ENCODE measurements at regions not wholly inside any gene's neighbourhood (a gene's known extent, or its start where the extent isn't known, plus 50 kb on each side); places are given as distances from the start of the nearest gene placed in this dataset.

DNA sequence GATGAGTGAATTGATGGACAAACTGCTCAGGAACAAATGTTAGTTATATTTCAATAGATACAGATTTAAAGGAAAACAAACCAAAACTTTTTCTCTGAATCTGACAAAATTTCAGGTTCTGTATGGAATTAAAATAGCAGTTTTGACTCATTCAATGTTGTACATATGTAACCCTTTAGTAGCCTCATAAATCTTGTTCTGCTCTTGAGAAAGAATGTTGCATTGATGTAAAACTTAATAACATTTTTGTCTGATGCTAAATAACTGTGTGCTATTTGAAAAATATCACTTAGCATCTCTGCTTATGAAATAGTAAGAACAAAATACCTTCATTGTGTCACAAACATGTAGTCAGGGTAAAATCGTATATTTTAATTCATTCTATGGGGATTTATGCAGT is 168.9 kb upstream of the NOVA1 start:
- DNase-seq (ENCODE audit: low read depth in 2 of 2) = peak; percentile 39 to 40

DNA sequence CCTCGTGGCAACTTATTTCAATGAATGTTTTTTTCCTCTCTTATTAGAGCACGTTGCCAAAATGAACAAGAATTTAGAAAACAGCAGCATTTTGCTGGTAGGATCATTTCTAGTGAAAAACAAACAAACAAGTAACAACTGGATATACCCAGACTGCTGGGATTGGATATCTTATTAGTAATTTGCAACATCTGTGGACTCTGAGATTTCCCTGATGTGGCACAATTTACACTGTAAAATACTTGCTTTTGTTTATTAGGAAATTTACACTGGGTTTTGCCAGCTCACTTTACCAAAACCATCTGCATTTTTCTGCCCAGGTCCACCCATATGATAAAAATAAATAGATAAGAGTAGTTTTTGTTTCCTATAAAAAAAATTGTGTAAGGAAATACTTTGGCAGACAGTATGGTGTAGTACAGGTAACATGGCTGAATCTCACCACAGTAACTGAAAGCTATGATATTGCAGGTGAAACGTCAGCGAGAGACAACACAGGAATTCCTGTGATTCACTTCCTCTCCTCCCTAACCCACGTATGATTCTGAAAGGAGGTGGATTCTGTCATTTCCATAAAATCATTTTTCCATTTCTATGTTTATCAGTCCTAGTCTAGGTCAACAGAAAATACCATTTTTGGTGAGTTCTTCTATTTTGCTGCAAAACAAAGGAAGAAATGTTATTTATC is 176.2 kb upstream of the NOVA1 start:
- DNase-seq (ENCODE audit: low read depth in 2 of 2) = no peak

DNA sequence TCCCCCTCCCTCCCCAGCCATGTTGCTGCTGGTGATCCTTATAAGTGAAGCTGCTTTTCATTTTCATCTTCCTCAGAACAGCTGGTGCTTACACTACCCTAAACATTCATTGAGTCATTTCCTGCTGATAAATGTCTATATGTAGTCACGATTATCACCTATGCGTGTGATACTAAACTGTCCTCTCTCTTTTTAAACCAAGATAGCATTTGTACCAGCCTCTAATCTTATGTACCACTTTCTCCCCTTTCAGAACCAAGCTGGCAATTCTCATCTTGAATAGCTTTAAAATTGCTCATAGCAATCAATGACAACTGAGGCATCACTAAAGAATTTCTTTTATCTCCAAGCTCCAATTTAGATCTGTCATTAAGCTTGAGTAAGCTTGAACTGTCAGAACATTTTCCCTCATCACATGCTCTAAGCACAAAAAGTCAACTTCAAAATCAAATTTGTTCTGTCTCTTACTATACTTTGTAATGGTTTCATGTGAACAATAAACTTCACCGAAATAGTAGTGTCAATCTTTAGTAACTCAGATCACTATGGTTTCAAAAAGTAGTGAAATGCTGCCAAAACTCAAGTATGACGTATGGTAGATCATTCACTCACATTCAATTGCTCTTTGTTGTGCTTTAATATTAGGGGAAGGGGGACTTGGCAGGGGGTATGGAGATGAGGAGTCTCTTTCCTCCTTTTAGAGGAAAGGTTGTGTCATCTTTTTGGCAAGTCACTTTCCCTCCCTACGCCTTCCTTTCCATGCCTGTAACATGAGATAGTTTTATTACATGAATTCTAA is 178.1 kb upstream of the NOVA1 start:
- peak in 1 of 2 experiments; percentile 17 for DNase-seq (ENCODE audit: low read depth in 2 of 2)

DNA sequence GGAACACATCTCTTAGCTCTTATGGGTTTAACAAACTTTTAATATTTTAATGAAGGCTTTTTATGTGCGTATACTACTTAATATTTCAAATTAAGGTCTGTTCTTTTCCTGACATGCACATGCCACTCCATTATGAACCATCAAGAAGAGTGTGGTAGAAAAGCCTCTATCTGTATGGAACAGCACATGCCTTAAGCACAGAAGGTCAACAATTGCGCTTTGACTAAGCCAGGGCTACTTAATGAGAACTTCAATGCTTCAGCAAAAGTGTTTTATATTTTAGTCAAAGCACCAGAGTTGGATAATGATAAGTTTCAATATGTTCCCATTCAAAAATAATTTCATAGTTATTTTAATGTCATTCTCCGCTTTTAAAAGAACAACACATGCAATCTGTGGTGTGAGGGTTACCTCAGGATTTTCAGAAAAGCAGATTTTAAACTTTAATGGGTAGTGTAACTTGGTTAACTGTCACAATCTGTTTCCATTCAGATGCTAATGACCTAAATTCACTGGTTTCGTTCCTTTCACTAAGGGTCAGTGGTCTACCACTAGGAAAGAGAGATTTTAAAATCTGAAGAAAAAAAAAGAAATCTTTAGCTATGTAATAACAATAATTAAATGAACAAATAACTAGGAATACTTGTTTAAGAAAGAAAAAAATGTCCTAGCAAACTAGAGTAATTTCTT is 193.4 kb upstream of the NOVA1 start:
- no peak for DNase-seq (ENCODE audit: low read depth in 2 of 2)

DNA sequence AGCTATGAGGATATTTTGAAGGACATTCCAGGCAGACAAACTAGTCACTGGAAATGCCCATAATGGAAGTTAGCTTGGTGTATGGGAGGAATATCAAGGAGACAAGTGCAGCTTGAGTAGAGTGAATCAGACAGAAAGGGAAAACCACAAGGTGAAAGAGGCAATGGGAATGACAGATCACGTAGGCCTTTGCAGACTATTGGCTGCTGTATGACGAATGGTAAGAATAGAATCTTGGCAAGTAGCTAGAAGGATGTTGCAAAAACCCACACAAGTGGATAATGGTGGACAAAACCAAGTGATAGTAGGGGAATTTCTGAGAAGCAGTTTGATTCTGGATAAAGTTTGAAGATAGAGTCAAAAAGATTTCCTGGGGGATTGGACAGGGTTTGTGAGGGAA is 196.9 kb upstream of the NOVA1 start:
- peak in 1 of 2 experiments; percentile 4 for DNase-seq (ENCODE audit: low read depth in 2 of 2)

DNA sequence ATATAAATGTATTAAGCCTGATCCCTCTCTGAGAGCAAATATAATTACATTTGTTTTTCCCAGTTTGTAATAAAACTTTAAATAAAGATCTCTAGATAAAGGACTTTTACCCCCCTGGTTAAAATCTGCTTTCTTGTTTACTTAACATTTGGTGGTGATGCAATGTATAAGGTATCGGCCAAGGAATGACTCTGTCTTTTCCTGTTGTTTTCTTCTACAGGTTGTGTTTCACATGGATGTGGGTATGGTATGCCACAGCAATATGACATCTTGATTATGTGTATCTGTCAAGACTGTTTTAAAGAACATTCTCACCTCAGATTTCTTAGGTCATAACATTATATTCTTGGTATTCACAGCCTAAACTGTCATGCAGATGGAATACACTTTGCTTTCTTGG is 210.6 kb upstream of the NOVA1 start:
- no peak for DNase-seq (ENCODE audit: low read depth in 2 of 2)

DNA sequence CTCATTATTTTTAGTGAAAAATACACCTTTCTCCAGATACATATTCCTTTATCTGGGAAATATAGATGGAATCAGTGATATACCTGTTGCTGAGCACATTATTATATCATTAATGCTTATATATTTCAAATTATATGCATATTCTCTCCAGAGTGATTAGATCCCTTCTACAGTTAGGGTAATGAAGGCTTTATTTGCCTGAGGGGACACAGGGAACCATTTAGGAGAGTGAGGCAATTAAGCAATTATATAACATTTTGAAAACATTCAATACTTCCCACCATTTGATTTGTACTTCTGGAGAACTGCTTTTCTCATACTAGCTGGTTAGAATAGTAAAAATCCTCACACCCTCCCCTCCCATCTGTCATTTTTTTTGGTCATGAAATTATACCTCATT is 212.8 kb upstream of the NOVA1 start:
- DNase-seq (ENCODE audit: low read depth in 2 of 2) = no peak

DNA sequence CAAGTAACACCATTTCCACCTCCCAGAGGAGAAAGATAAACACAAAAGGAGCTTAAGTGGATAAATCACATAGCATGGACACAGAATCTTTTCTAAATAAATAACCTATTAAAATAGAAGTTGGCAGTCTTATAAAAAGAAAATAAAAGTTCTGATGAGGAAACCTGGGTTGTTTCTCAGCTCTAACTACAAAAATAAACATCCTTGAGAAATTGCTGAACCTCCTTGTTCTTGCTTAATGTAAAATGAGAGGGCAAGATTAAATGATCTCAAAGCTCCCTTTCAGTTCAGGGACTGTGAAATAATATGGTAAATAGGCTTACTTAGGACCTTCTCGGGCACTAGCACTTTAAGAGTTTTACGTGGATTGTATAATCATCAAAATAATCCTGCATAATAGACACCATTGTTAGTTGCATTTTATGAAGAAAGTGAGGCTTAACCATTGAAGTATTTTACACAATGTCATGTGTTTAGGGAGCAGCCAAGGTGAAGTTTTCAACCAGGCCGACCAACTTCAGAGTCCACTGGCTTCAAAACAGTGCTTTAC is 214.0 kb upstream of the NOVA1 start:
- DNase-seq (ENCODE audit: low read depth in 2 of 2) = no peak

DNA sequence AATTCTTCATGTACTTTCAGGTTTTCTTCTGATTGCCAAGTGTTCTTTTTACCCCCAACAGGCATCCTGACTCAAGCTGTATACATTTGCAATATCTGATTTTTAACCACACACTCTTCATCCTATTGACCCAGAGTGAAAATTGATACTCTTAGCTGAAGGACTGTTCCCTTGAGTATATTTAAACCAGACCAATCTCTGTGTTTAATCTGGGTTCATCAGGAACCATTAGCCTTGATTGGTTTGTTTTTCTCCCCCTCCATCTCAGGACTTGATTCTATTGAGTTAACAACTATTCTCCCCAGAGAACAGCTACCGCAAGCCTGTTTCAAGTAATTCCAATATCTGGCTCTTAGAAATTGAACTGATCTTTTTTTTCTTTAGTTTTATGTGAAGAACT is 222.3 kb upstream of the NOVA1 start:
- peak; percentile 50 to 56 for DNase-seq (ENCODE audit: low read depth in 2 of 2)

DNA sequence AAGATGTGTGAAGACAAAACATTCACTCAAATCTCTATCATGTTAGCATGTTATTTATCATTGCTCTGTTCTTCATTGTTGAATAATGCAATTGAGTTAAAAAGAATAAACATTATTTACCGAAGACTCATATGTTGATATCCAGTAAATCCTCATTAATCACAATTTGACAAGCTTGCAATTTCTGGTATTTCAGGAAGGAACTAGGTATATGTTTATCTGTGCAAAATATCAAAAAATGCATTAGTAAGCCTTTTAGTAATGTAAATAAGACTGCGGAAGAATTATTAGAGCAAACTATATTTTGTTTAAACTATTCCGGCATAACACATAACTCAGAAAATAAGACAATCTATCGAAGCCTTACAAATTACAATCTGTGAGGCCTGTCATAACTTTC is 222.7 kb upstream of the NOVA1 start:
- no peak for DNase-seq (ENCODE audit: low read depth in 2 of 2)

DNA sequence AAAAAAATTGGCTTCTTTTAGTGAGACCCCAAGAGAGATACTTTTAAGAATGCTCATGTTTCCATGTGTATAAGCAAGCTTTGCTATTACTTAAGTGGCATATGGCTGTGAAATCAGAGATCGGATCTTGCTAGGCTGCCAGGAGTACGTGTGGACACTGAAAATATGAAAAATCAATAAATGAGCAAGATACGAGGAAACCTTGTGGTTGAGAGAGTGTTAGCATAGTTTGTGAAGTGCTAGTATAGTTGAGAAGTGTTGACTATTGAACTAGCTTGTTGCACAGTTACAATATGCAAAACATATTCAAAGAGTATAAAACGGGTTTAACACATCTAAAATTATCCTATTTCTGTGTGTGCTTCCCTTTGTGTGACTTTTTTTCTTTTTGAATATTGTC is 230.9 kb upstream of the NOVA1 start:
- DNase-seq (ENCODE audit: low read depth in 2 of 2) = no peak

DNA sequence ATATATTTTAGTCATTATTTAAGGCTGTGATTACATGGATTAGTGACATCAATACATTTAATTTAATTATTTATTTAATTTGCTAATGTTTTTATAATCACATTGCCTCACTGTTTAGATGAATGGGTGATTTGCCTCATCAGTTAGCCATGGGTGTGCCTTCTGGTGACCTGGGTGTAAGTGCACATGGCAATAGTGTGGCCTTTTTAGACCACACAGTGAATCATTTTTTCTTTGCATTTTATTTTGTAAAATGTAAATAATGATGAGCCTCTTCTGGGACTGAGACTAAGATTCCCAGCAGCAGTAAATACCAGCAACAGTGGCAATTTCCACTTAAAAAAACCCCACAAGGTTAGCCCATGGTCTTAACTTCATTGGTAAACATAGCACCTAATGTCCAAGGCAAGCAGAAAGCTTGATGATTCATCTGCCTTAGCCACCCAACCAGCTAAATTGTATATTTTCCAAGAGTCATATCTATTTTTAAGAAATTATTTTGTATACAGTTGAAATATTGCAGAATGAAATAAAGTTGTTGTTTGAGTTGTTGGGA is 235.9 kb upstream of the NOVA1 start:
- no peak for DNase-seq (ENCODE audit: low read depth in 2 of 2)

DNA sequence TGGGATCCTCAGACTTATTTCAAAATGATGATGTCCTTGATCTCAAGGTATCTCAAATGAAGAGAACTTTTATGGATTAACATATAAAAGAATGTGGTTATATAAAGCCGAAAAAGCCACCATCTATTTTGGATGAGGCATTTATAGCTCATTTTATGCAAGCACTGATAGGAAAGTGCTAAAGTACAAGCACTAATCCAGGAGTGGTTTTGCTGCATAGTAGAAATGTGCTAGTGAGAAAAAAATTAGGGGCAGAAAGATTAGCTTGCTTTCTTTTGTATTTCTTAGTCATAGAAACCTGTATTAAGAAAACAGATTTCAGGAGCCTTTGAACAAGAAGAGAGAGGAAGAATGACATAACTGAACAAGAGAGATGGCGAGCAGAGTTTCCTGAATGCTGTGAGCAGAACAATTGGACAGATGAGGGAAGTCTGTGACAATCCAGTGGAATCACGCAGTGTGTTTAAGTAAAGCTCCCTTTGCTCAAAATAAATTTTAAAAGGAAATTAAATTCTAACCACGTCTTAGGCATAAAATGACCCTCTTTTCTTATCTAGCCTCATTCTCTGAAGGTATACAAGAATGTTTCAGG is 238.2 kb upstream of the NOVA1 start:
- DNase-seq (ENCODE audit: low read depth in 2 of 2) = no peak

DNA sequence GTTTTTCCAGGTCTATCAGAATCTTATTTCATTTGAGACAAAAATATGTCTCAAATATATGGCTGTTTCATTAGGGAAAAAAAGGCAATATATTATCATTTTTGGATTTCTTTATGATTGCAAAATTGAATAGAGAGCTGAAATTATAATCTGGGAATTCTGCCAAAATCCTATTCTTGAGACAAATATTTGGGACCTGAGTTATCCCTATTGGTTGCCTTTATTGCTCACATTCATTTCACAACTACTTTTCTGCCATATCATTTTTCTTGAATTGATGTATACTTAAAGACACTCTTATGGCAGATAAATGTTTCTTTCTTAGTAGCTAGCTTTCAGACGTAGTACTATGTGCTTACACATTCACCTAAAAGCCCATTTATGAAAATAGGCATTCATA is 241.6 kb upstream of the NOVA1 start:
- no peak for DNase-seq (ENCODE audit: low read depth in 2 of 2)

DNA sequence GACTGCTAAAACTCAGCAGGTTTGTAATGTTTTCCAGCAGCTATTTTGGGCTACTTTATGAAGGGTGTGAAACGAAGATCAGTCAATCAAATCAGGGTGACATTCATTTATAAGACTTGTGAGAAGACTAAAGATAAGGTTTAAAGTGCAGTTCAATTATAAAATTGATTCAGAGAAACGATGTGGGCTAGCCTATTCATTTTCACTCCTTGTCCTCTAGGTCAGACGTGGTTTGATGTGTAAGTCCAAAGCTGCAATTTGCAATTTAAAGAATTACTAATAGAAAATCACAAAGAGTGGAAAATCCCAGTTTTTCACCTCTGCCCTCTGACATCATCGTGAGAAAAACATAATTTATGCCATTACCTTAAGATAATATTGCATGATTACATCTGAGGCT is 243.5 kb upstream of the NOVA1 start:
- no peak for DNase-seq (ENCODE audit: low read depth in 2 of 2)

DNA sequence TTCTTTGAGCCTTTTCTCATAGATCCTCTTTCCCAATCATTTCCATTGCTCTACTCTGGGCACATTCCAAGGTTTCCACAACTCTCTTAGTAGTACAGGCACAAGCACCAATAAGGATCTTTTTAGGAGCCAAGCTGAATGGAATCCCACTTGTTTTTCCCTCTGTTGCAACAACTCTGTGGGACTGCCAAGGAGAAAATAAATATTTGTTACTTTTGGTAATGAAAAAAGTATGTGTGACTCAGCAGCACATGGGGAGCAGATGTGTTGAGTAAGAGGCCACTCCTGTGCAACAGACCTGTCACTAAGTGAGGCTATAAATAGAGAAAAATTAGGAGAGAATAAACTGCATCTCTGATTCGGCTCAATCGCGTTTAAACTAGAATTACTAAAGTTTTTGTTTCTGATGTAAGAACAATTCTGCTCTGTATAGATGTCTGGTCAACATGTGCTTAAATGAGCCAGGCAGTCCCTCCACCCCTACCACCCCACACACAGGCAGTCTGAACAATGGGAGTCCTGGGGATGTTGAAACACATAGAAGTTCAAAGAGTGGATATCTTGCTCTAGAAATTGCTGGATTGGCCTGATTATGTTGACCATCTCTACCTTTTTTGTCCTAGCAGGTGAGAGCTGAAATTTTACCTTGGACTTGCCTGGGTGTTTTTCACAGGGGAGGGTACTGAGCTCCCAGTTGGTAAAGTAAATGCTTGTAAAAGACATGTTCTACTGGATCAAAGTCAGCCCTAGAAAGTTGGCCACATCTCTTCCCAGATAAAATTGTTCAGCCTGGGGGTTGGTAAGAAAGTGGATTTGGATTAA is 244.3 kb upstream of the NOVA1 start:
- peak; percentile 98 for DNase-seq (ENCODE audit: low read depth in 2 of 2)

DNA sequence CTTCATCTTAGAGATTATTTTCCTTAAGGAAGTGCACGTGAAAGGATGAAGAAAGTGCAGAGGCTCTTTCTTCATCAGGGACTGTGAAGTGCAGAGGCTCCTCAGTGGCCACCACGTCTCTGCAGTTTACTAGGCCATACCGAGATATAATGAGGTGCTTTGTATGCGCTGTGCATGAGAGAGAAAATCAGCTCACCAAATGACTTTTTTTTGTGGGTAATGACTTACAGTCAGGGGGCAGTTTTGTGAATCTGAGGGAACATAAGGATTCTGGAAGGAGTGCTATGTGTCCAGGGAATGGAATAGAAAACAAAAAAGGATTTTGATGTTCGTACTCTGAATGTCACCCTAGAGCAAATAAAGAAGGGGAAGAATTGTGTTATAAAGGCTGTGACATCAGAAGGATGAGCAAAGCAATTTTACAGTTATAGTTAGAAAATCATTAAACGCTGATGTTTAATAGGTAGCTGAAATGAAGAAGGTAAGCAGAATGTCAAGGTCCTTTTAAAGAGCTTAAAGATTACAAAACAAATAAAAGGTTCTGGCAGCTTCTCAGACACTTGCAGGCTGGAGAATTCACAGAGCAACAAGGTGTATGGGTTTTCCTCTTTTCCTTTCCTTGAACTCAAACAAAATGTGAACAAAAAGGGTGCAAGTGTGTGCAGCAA is 247.5 kb upstream of the NOVA1 start:
- no peak for DNase-seq (ENCODE audit: low read depth in 2 of 2)

DNA sequence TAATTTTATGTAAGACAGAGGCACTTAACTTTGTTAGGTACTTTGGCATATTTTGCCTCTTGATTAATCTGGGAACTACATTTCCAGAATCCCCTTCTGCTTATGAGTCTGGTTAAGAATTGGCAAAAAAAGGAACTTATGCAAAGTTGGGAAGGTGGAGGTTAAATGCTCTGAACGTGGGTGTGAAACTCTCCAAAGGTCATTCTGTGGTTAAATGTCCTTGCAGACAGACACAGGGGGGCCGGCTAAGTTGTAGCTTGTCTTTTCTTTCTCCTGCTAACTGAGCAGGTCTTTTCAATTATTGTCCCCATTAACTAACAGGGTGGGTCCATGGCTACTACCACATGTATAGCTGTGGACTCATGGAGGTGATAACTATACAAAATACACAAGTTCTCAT is 248.6 kb upstream of the NOVA1 start:
- DNase-seq (ENCODE audit: low read depth in 2 of 2) = no peak

DNA sequence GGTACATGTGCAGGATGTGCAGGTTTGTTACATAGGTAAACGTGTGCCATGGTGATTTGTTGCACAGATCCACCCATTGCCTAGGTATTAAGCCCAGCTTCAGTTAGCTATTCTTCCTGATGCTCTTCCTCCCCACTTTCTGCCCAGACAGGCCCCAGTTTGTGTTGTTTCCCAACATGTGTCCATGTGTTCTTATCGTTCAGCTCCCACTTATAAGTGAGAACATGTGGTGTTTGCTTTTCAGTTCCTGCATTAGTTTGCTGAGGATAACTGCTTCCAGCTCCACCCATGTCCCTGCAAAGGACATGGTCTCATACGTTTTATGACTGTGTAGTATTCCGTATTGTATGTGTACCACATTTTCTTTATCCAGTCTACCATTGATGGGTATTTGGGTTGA is 251.7 kb upstream of the NOVA1 start:
- no peak for DNase-seq (ENCODE audit: low read depth in 2 of 2)

DNA sequence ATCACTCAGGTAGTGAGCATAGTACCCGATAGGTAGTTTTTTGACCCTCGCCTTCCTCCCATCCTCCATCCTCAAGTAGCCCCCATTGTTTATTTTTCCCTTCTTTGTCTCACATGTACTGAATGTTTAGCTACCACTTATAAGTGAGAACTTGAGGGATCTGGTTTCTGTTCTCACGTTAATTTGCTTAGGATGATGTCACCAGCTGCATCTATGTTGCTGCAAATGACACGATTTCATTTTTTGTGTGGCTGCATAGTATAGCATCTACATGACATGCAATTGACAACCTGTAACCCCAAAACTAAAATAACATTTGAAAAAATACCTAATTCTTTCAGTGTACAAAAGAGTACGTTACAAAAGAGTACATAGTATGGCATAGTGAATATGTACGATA is 254.0 kb upstream of the NOVA1 start:
- DNase-seq (ENCODE audit: low read depth in 2 of 2) = no peak
